ENCODE measurements at regions not wholly inside any gene's neighbourhood (a gene's known extent, or its start where the extent isn't known, plus 50 kb on each side); places are given as distances from the start of the nearest gene placed in this dataset.

- TF ChIP-seq CTCF (IDR thresholded peaks at IDR 0.05) (no peak), POLR2A (IDR thresholded peaks at IDR 0.05) (no peak)
Observed at GRCh38 chr7:156039194-156039593, 226.9 kb upstream of the SHH start.

Measured in thyroid gland (tissue), 4 donors.